ENCODE measurements at regions not wholly inside any gene's neighbourhood (a gene's known extent, or its start where the extent isn't known, plus 50 kb on each side); places are given as distances from the start of the nearest gene placed in this dataset.

GRCh38 chr2:146669735-146670134 is 1175.1 kb upstream of the ACVR2A start:
- Histone ChIP-seq H3K4me3 (ENCODE audit: low read depth, low read length) (no peak overlapping the region), H3K27ac (ENCODE audit: extremely low read depth, low read depth, low read length) (no peak overlapping the region), H3K36me3 (ENCODE audit: control insufficient read depth in 2 of 2, insufficient read depth in 1 of 2, low read length in 2 of 2) (no peaks in the 10 kb centered on the region), H3K9me3 (ENCODE audit: control insufficient read depth, insufficient read depth, low read depth, low read length) (no peaks in the 10 kb centered on the region), H3K4me1 (ENCODE audit: control insufficient read depth, insufficient read depth, low read length) (no peaks in the 10 kb centered on the region)
- ChIA-PET CTCF (no interaction called here), POLR2A (no interaction called here)
- TF ChIP-seq ZBTB44 (tag by site-specific recombination; IDR thresholded peaks at IDR 0.05) (no peak), ZNF24 (tag by site-specific recombination; IDR thresholded peaks at IDR 0.05) (no peak), SALL2 (tag by site-specific recombination; IDR thresholded peaks at IDR 0.05; ENCODE audit: borderline replicate concordance) (no peak), ZNF629 (tag by site-specific recombination; IDR thresholded peaks at IDR 0.05) (no peak), ZNF449 (tag by site-specific recombination; IDR thresholded peaks at IDR 0.05) (no peak), ZFHX2 (tag by site-specific recombination; conservative IDR thresholded peaks at IDR 0.05) (no peak), ZFP69B (tag by site-specific recombination; IDR thresholded peaks at IDR 0.05) (no peak)
- TF ChIP-seq, protein P1, sequence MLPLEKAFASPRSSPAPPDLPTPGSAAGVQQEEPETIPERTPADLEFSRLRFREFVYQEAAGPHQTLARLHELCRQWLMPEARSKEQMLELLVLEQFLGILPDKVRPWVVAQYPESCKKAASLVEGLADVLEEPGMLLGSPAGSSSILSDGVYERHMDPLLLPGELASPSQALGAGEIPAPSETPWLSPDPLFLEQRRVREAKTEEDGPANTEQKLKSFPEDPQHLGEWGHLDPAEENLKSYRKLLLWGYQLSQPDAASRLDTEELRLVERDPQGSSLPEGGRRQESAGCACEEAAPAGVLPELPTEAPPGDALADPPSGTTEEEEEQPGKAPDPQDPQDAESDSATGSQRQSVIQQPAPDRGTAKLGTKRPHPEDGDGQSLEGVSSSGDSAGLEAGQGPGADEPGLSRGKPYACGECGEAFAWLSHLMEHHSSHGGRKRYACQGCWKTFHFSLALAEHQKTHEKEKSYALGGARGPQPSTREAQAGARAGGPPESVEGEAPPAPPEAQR (tag by site-specific recombination; IDR thresholded peaks at IDR 0.05): no peak

DNA sequence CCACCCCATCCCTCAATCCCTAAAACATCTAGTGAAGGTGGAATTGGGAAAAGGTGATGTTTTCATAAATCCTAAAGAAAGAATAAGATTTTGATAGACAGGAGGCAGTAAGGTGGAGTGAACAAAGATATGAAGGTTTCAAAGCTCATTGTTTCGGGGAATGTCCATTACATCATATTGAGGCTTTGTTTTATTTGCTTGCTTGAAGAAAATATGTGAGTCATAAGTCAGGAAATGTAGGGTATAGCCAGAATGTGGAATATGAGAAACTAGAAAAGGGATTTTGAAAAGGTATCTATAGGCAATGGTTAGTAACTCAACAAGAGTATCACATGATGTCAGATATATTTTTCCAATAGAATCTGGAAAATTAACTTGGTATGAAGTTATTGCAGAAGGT is 1178.5 kb upstream of the ACVR2A start:
- ChIA-PET CTCF (interaction anchor here (0.6 kb wide), 1 partner anchor 521 kb away, joined by 3 read pairs; no protein-coding TSS in a partner anchor), POLR2A (no interaction called here)
- H3K27ac ChIP-seq (ENCODE audit: extremely low read depth, low read depth, low read length): no peak overlapping the region
- H3K36me3 ChIP-seq (ENCODE audit: control insufficient read depth in 2 of 2, insufficient read depth in 1 of 2, low read length in 2 of 2): no peaks in the 10 kb centered on the region
- H3K4me3 ChIP-seq (ENCODE audit: low read depth, low read length): no peak overlapping the region
- no peaks in the 10 kb centered on the region for H3K4me1 ChIP-seq (ENCODE audit: control insufficient read depth, insufficient read depth, low read length)
- H3K9me3 ChIP-seq (ENCODE audit: control insufficient read depth, insufficient read depth, low read depth, low read length): no peaks in the 10 kb centered on the region
- TF ChIP-seq SALL2 (tag by site-specific recombination; IDR thresholded peaks at IDR 0.05; ENCODE audit: borderline replicate concordance) (no peak), ZNF837 (tag by site-specific recombination; IDR thresholded peaks at IDR 0.05) (no peak), EGR2 (tag by site-specific recombination; IDR thresholded peaks at IDR 0.05; ENCODE audit: low read depth) (no peak), ZSCAN23 (tag by site-specific recombination; IDR thresholded peaks at IDR 0.05) (no peak), ZXDB (tag by site-specific recombination; IDR thresholded peaks at IDR 0.05) (no peak), PRDM1 (tag by site-specific recombination; IDR thresholded peaks at IDR 0.05) (no peak), ZBTB17 (tag by site-specific recombination; IDR thresholded peaks at IDR 0.05) (no peak), ZNF280D (tag by site-specific recombination; IDR thresholded peaks at IDR 0.05) (no peak), HOXA7 (CRISPR knock-in tag; IDR thresholded peaks at IDR 0.05; ENCODE audit: borderline replicate concordance) (no peak), ZNF37A (tag by site-specific recombination; IDR thresholded peaks at IDR 0.05) (no peak), ZNF585B (tag by site-specific recombination; IDR thresholded peaks at IDR 0.05) (no peak), ZNF155 (tag by site-specific recombination; IDR thresholded peaks at IDR 0.05) (no peak), ZNF311 (tag by site-specific recombination; IDR thresholded peaks at IDR 0.05; ENCODE audit: borderline replicate concordance) (no peak), MEIS1 (CRISPR knock-in tag; IDR thresholded peaks at IDR 0.05; ENCODE audit: borderline replicate concordance) (no peak), ZNF560 (tag by site-specific recombination; IDR thresholded peaks at IDR 0.05; ENCODE audit: borderline replicate concordance) (no peak)
- TF ChIP-seq, protein P2, sequence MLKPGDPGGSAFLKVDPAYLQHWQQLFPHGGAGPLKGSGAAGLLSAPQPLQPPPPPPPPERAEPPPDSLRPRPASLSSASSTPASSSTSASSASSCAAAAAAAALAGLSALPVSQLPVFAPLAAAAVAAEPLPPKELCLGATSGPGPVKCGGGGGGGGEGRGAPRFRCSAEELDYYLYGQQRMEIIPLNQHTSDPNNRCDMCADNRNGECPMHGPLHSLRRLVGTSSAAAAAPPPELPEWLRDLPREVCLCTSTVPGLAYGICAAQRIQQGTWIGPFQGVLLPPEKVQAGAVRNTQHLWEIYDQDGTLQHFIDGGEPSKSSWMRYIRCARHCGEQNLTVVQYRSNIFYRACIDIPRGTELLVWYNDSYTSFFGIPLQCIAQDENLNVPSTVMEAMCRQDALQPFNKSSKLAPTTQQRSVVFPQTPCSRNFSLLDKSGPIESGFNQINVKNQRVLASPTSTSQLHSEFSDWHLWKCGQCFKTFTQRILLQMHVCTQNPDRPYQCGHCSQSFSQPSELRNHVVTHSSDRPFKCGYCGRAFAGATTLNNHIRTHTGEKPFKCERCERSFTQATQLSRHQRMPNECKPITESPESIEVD (tag by site-specific recombination; IDR thresholded peaks at IDR 0.05): no peak
- TF ChIP-seq, protein P3, sequence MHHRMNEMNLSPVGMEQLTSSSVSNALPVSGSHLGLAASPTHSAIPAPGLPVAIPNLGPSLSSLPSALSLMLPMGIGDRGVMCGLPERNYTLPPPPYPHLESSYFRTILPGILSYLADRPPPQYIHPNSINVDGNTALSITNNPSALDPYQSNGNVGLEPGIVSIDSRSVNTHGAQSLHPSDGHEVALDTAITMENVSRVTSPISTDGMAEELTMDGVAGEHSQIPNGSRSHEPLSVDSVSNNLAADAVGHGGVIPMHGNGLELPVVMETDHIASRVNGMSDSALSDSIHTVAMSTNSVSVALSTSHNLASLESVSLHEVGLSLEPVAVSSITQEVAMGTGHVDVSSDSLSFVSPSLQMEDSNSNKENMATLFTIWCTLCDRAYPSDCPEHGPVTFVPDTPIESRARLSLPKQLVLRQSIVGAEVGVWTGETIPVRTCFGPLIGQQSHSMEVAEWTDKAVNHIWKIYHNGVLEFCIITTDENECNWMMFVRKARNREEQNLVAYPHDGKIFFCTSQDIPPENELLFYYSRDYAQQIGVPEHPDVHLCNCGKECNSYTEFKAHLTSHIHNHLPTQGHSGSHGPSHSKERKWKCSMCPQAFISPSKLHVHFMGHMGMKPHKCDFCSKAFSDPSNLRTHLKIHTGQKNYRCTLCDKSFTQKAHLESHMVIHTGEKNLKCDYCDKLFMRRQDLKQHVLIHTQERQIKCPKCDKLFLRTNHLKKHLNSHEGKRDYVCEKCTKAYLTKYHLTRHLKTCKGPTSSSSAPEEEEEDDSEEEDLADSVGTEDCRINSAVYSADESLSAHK (tag by site-specific recombination; IDR thresholded peaks at IDR 0.05): no peak

Measured in HEK293 (cell line).